CMK (cell line): ENCODE measurements at regions not wholly inside any gene's neighbourhood (a gene's known extent, or its start where the extent isn't known, plus 50 kb on each side); places are given as distances from the start of the nearest gene placed in this dataset.

Experiments used
- DNase-seq: peaks from one replicate; pipeline ENCODE4 v3.0.0-alpha.2; 2010; ENCODE audit warnings: low read depth

- DNase-seq, result no peak
These were observed 50.4 kb upstream of the GGTA1 start for GRCh38 chr9:121550041-121550440.

DNA sequence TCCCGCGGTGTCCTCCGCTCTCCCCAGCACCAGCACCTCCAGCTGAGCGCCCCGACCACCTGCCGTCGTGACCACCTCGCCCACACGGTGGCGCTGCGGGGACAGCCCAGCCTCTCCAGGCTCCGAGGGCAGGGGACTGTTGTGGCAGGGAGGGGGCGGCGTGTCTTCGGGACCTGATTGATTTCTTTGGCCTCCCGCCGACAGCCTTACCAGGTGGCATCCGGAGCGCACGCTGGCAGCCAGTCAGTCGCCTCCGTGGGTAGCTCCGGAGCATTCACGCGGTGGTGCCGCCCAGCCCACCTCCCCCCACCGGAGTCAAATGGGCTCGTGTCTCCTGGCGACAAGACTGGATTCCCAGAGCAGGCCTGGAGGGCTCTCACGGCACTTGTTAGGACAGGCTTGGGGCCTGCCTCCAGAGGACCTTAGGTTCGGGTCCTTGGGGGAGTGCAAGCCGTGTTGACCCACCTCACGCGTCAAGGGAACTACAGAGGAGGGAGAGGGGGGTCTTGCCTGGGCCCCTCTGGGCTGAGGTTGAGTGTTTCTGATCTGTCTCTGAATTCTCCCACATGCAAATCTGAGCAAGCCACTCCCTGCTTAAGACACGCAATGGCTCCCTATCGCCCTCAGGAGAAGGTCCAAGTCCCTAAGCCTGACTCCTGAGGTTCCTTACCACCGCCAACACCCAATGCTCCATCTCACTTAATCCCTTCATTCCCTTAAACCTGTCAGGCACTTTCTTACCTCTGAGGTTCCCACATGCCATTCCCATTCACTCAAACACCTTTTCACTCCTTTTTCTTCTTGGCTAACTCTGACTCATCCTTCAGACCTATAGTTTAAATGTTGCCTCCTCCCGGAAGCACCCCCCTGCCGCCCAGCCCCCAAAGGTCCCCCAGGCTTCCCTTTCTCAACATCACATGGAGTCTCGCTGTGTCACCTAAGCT, 51.2 kb upstream of the GGTA1 start:
- DNase-seq, result peak; percentile 49

GRCh38 chr9:121551985-121552753, 52.5 kb upstream of the GGTA1 start:
- no peak for DNase-seq

DNA sequence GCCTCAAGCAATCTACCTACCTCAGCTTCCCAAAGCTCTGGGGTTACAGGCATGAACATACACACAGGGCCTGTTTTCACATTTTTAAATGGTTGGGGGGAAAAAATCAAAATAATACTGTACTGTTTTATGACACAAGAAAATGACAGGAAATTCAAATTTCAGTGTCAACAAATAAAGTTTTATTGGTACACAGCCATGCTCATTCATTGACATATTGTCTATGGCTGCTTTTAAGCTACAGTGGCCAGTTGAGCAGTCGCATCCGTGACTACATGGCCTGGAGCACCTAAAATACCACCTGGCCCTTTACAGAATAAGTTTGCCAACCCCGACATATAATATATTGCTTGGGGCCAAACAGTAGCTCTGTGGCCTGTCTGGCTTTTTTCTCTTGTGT, 56.4 kb upstream of the GGTA1 start:
- no peak for DNase-seq

- no peak for DNase-seq
These were observed 56.9 kb upstream of the GGTA1 start for GRCh38 chr9:121556580-121556979.

GRCh38 chr9:121557581-121558447, 58.2 kb upstream of the GGTA1 start:
- peak; percentile 71 for DNase-seq

DNA sequence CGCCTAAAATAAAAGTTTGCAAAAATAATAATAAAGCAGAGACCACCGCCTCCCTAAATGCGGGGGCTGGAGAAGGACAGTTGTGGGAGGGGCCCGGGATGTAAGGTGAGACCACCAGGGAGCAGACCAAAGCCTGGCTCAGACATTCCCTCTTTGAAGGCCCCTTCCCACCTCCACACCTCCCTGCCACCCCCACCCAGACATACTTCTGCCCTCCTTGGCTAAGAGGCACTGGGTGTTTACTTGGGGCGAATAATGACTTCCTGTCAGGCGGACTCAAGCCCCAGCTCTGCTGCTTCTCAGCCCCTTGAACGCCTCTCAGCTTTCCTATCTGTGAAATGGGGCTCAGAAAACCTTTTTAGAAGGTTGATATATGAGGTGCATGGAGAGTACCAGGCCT, 58.8 kb upstream of the GGTA1 start:
- no peak for DNase-seq

DNA sequence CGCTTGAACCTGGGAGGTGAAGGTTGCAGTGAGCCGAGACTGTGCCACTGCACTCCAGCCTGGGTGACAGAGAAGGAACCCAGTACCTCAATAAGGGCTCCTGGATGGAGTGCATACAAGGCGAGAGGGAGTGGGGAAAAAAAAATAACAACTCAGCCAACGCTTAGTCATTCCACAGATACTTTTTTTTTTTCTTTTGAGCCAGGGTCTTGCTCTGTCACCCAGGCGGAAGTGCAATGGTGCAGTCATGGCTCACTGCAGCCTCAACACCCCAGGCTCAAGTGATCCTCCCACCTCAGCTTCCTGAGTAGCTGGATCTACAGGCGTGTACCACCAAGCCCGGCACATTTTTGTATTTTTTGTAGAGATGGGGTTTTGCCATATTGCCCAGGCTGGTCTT, 59.5 kb upstream of the GGTA1 start:
- no peak for DNase-seq

GRCh38 chr9:121560921-121561320, 61.3 kb upstream of the GGTA1 start:
- DNase-seq, result no peak

- no peak for DNase-seq
These were observed 62.0 kb upstream of the GGTA1 start for GRCh38 chr9:121561385-121562222.

DNA sequence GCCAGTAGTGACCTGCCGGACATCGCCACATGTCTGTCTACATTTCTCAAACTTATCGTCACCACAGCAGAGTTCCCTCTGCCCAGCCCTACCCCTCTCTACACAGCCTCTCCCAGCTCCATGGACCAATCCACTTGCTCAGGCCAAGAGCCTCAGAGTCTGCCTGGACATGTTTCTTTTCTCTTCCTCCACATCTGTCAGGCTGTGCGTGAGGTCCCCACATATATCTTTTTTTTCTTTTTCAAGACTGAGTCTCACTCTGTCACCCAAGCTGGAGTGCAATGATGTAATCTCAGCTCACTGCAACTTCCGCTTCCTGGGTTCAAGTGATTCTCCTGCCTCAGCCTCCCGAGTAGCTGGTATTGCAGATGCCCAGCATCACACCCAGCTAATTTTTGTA, 62.7 kb upstream of the GGTA1 start:
- DNase-seq, result no peak

- no peak for DNase-seq
These were observed 63.8 kb upstream of the GGTA1 start for GRCh38 chr9:121563425-121563824.

- DNase-seq, result no peak
These were observed 64.3 kb upstream of the GGTA1 start for GRCh38 chr9:121563881-121564460.

GRCh38 chr9:121564504-121565260, 65.0 kb upstream of the GGTA1 start:
- no peak for DNase-seq

- no peak for DNase-seq
These were observed 67.1 kb upstream of the GGTA1 start for GRCh38 chr9:121566481-121567465.

DNA sequence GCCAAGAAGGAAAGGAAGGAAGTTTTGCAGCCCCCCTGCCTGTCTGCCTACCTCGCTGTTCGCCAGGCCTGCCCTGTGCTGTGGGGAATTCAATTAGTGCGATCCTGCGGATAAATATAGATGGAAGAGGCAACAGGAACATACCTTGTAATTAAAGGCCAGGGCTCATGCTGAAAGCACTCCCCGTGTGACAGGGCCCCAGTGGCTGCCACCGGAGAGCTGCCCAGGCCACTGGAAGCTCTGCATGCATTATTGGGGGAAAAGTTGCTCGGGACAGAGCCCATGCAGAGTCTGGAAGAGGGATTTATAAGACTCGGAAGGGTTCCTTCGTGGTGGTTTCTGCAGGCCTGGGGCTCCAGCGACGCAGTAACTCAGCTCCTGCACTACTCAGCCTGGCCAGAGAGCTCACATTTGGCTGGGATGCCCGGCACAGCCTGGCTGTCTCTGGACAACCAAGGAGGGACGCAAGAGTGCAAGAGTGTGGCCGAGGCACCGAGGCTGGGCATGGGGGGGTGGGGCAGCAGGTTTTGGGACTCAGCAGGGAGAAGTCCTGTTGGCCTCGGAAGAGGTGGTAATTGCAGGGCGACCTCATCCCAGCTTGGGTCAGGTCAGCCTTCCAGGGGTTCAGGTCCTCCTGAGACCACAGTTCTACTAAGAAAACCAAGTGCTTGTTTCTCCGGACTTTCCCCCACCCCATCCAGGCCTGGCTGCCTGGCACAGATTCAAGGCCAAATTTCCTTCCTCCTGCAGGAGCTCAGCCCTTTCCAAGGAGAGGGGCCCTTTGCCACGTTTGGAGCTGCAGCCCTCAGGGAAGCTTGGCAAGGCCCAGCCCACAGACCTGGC, 68.1 kb upstream of the GGTA1 start:
- DNase-seq, result no peak

DNA sequence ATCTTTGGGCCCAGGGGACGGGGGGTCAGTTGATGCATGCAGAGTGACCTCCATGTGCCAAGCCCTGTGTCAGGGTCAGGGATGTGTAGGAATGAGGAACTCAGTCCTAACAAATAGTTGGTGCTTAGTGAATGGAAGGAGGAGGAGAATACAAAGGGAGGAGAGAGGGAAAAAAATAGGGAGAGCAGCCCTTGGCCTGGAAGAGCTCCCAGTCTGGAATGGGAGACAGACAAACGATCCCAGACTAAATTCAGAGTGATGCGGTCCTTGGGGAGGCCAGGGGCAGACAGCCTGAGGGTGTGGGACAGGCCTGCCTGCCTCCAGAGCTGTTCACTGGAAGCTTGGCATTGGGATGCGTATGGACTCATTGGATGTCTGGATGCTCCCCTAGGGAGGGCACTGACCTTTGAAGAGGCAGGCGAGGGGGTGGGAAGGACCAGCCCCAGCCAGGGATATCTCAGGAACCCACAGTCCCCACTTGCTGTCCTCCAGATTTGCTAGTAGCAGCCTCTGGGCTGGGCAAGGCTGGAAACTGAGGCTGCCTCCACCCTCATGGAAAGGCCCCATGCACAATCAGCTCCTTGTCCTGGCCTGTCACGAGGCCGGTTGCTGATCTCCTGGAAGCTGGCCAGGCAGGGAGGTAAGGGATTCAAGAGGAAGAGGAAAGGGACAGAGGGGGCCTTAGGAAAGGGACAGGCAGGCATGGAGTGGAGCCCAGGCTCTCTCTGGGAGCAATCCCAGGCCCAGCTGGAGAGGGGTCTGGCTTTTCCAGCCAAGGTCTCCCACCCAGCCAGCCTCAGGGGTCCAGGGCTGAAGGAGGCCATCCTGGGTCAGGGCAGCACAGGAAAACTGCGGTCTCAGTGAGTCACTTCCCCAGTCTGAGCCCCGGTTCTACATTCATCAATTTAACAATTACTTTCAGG, 69.0 kb upstream of the GGTA1 start:
- no peak for DNase-seq
